ENCODE measurements at regions not wholly inside any gene's neighbourhood (a gene's known extent, or its start where the extent isn't known, plus 50 kb on each side); places are given as distances from the start of the nearest gene placed in this dataset.

GRCh38 chr2:207248702-207249377 is 83.1 kb upstream of the KLF7 start:
- H3K36me3 ChIP-seq (ENCODE audit: control insufficient read depth, insufficient read depth, low read length): no peaks in the 10 kb centered on the region
- H3K27me3 ChIP-seq (ENCODE audit: control insufficient read depth, insufficient read depth, low read length): no peaks in the 10 kb centered on the region
- peaks cover 0 to 5% (median 0%) of the 10 kb centered on the region in 4 donors for H3K4me1 Mint-ChIP-seq
- ATAC-seq (ENCODE audit: low read depth in 2 of 2) (no peak), DNase-seq (peak in 1 of 3 donors; percentile 43)
- H3K4me3 Mint-ChIP-seq: no peak overlapping the region
- H3K4me3 ChIP-seq (ENCODE audit: low read depth, low read length): no peak overlapping the region
- H3K27ac ChIP-seq (ENCODE audit: insufficient read depth, low read length, poor library complexity, severe bottlenecking): no peak overlapping the region
- H3K4me1 ChIP-seq (ENCODE audit: control insufficient read depth, insufficient read depth, low read length, poor library complexity, severe bottlenecking): no peaks in the 10 kb centered on the region
- H3K9me3 ChIP-seq (ENCODE audit: control insufficient read depth in 2 of 2, low read length in 2 of 2): no peaks in the 10 kb centered on the region
- no peaks in the 10 kb centered on the region for H3K9me3 Mint-ChIP-seq
- H3K27ac Mint-ChIP-seq: no peak overlapping the region
- no peaks in the 10 kb centered on the region for H3K36me3 Mint-ChIP-seq
- H3K27me3 Mint-ChIP-seq: no peaks in the 10 kb centered on the region

- no peaks in the 10 kb centered on the region for H3K27me3 Mint-ChIP-seq
- H3K36me3 Mint-ChIP-seq: no peaks in the 10 kb centered on the region
- no peak overlapping the region for H3K27ac Mint-ChIP-seq
- no peaks in the 10 kb centered on the region for H3K27me3 ChIP-seq (ENCODE audit: control insufficient read depth, insufficient read depth, low read length)
- H3K4me3 ChIP-seq (ENCODE audit: low read depth, low read length): no peak overlapping the region
- H3K4me1 ChIP-seq (ENCODE audit: control insufficient read depth, insufficient read depth, low read length, poor library complexity, severe bottlenecking): no peaks in the 10 kb centered on the region
- DNase-seq (no peak), ATAC-seq (ENCODE audit: low read depth in 2 of 2) (no peak)
- H3K27ac ChIP-seq (ENCODE audit: insufficient read depth, low read length, poor library complexity, severe bottlenecking): no peak overlapping the region
- H3K9me3 Mint-ChIP-seq: peaks cover 0 to 2% (median 0%) of the 10 kb centered on the region in 7 donors
- H3K4me1 Mint-ChIP-seq: peaks cover 0 to 5% (median 0%) of the 10 kb centered on the region in 4 donors
- no peaks in the 10 kb centered on the region for H3K9me3 ChIP-seq (ENCODE audit: control insufficient read depth in 2 of 2, low read length in 2 of 2)
- no peaks in the 10 kb centered on the region for H3K36me3 ChIP-seq (ENCODE audit: control insufficient read depth, insufficient read depth, low read length)
- H3K4me3 Mint-ChIP-seq: no peak overlapping the region
These were observed 85.3 kb upstream of the KLF7 start for GRCh38 chr2:207251022-207251421.

- H3K27me3 Mint-ChIP-seq: peaks cover 5% of the 10 kb centered on the region
- Histone ChIP-seq H3K27ac (ENCODE audit: insufficient read depth, low read length, poor library complexity, severe bottlenecking) (no peak overlapping the region), H3K9me3 (ENCODE audit: control insufficient read depth in 2 of 2, low read length in 2 of 2) (no peaks in the 10 kb centered on the region), H3K4me1 (ENCODE audit: control insufficient read depth, insufficient read depth, low read length, poor library complexity, severe bottlenecking) (no peaks in the 10 kb centered on the region), H3K36me3 (ENCODE audit: control insufficient read depth, insufficient read depth, low read length) (no peaks in the 10 kb centered on the region), H3K4me3 (ENCODE audit: low read depth, low read length) (no peak overlapping the region), H3K27me3 (ENCODE audit: control insufficient read depth, insufficient read depth, low read length) (no peaks in the 10 kb centered on the region)
- DNase-seq (peak in 1 of 3 donors; percentile 16), ATAC-seq (ENCODE audit: low read depth in 2 of 2) (no peak)
- H3K4me3 Mint-ChIP-seq: no peak overlapping the region
- peaks cover 0 to 5% (median 0%) of the 10 kb centered on the region in 4 donors for H3K4me1 Mint-ChIP-seq
- H3K36me3 Mint-ChIP-seq: no peaks in the 10 kb centered on the region
- H3K27ac Mint-ChIP-seq: no peak overlapping the region
- H3K9me3 Mint-ChIP-seq: peaks cover 0 to 2% (median 0%) of the 10 kb centered on the region in 7 donors
These were observed 85.9 kb upstream of the KLF7 start for GRCh38 chr2:207251573-207252192.

- DNase-seq: no peak
- Mint-ChIP-seq H3K4me1 (peaks cover 0 to 5% (median 0%) of the 10 kb centered on the region in 4 donors), H3K9me3 (peaks cover 0 to 2% (median 0%) of the 10 kb centered on the region in 7 donors), H3K36me3 (no peaks in the 10 kb centered on the region), H3K27me3 (peaks cover 6% of the 10 kb centered on the region), H3K4me3 (no peak overlapping the region), H3K27ac (no peak overlapping the region)
- no peaks in the 10 kb centered on the region for H3K27me3 ChIP-seq (ENCODE audit: control insufficient read depth, insufficient read depth, low read length)
- no peaks in the 10 kb centered on the region for H3K9me3 ChIP-seq (ENCODE audit: control insufficient read depth in 2 of 2, low read length in 2 of 2)
- H3K27ac ChIP-seq (ENCODE audit: insufficient read depth, low read length, poor library complexity, severe bottlenecking): no peak overlapping the region
- H3K4me3 ChIP-seq (ENCODE audit: low read depth, low read length): no peak overlapping the region
- no peaks in the 10 kb centered on the region for H3K36me3 ChIP-seq (ENCODE audit: control insufficient read depth, insufficient read depth, low read length)
- no peak for ATAC-seq (ENCODE audit: low read depth in 2 of 2)
- H3K4me1 ChIP-seq (ENCODE audit: control insufficient read depth, insufficient read depth, low read length, poor library complexity, severe bottlenecking): no peaks in the 10 kb centered on the region
These were observed 86.7 kb upstream of the KLF7 start for GRCh38 chr2:207252416-207252815.

GRCh38 chr2:207252979-207253645 is 87.4 kb upstream of the KLF7 start:
- DNase-seq (no peak), ATAC-seq (ENCODE audit: low read depth in 2 of 2) (no peak)
- Histone ChIP-seq H3K4me1 (ENCODE audit: control insufficient read depth, insufficient read depth, low read length, poor library complexity, severe bottlenecking) (no peaks in the 10 kb centered on the region), H3K9me3 (ENCODE audit: control insufficient read depth in 2 of 2, low read length in 2 of 2) (no peaks in the 10 kb centered on the region), H3K36me3 (ENCODE audit: control insufficient read depth, insufficient read depth, low read length) (no peaks in the 10 kb centered on the region), H3K27ac (ENCODE audit: insufficient read depth, low read length, poor library complexity, severe bottlenecking) (no peak overlapping the region), H3K27me3 (ENCODE audit: control insufficient read depth, insufficient read depth, low read length) (no peaks in the 10 kb centered on the region), H3K4me3 (ENCODE audit: low read depth, low read length) (no peak overlapping the region)
- H3K36me3 Mint-ChIP-seq: no peaks in the 10 kb centered on the region
- H3K9me3 Mint-ChIP-seq: peaks cover 0 to 2% (median 0%) of the 10 kb centered on the region in 7 donors
- H3K4me1 Mint-ChIP-seq: peaks cover 0 to 5% (median 0%) of the 10 kb centered on the region in 4 donors
- H3K4me3 Mint-ChIP-seq: no peak overlapping the region
- no peak overlapping the region for H3K27ac Mint-ChIP-seq
- H3K27me3 Mint-ChIP-seq: peaks cover 6% of the 10 kb centered on the region

- Mint-ChIP-seq H3K4me3 (no peak overlapping the region), H3K27ac (no peak overlapping the region), H3K27me3 (peaks cover 6% of the 10 kb centered on the region), H3K9me3 (peaks cover 0 to 2% (median 0%) of the 10 kb centered on the region in 7 donors), H3K36me3 (no peaks in the 10 kb centered on the region), H3K4me1 (peaks cover 0 to 5% (median 0%) of the 10 kb centered on the region in 4 donors)
- H3K27ac ChIP-seq (ENCODE audit: insufficient read depth, low read length, poor library complexity, severe bottlenecking): no peak overlapping the region
- ATAC-seq (ENCODE audit: low read depth in 2 of 2) (no peak), DNase-seq (no peak)
- H3K9me3 ChIP-seq (ENCODE audit: control insufficient read depth in 2 of 2, low read length in 2 of 2): no peaks in the 10 kb centered on the region
- H3K4me1 ChIP-seq (ENCODE audit: control insufficient read depth, insufficient read depth, low read length, poor library complexity, severe bottlenecking): no peaks in the 10 kb centered on the region
- H3K27me3 ChIP-seq (ENCODE audit: control insufficient read depth, insufficient read depth, low read length): no peaks in the 10 kb centered on the region
- no peak overlapping the region for H3K4me3 ChIP-seq (ENCODE audit: low read depth, low read length)
- no peaks in the 10 kb centered on the region for H3K36me3 ChIP-seq (ENCODE audit: control insufficient read depth, insufficient read depth, low read length)
These were observed 88.1 kb upstream of the KLF7 start for GRCh38 chr2:207253666-207254345.

GRCh38 chr2:207254591-207255464 is 89.1 kb upstream of the KLF7 start:
- H3K4me3 Mint-ChIP-seq: no peak overlapping the region
- H3K4me1 Mint-ChIP-seq: peaks cover 0 to 5% (median 0%) of the 10 kb centered on the region in 4 donors
- H3K4me1 ChIP-seq (ENCODE audit: control insufficient read depth, insufficient read depth, low read length, poor library complexity, severe bottlenecking): no peaks in the 10 kb centered on the region
- no peaks in the 10 kb centered on the region for H3K36me3 Mint-ChIP-seq
- H3K9me3 ChIP-seq (ENCODE audit: control insufficient read depth in 2 of 2, low read length in 2 of 2): no peaks in the 10 kb centered on the region
- no peaks in the 10 kb centered on the region for H3K27me3 ChIP-seq (ENCODE audit: control insufficient read depth, insufficient read depth, low read length)
- H3K36me3 ChIP-seq (ENCODE audit: control insufficient read depth, insufficient read depth, low read length): no peaks in the 10 kb centered on the region
- ATAC-seq (ENCODE audit: low read depth in 2 of 2) (no peak), DNase-seq (no peak)
- H3K27me3 Mint-ChIP-seq: peaks cover 6% of the 10 kb centered on the region
- no peak overlapping the region for H3K27ac ChIP-seq (ENCODE audit: insufficient read depth, low read length, poor library complexity, severe bottlenecking)
- peak overlapping the region in 1 of 3 donors; percentile 13 for H3K27ac Mint-ChIP-seq
- peaks cover 0 to 2% (median 0%) of the 10 kb centered on the region in 7 donors for H3K9me3 Mint-ChIP-seq
- no peak overlapping the region for H3K4me3 ChIP-seq (ENCODE audit: low read depth, low read length)
